ENCODE measurements at regions not wholly inside any gene's neighbourhood (a gene's known extent, or its start where the extent isn't known, plus 50 kb on each side); places are given as distances from the start of the nearest gene placed in this dataset.

DNA sequence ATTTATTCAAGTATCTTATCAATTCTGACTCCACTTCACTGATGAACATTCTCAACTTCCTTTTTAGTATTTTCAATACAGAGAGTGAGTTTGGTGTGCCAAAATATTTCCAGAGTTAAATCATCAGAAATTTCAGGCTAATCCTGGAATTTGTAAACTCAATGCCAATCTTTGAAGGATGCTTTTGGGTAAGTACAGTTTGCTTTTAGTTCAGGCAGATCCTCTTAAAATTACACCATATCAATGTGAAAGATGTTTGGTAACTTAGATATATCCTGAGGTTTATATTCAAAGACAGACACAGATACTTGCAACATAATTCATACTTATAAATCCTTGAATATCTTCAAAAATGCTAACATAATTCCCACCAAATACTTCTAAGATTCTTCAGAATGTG, 76.0 kb upstream of the FAM47B start:
- H2AFZ ChIP-seq (ENCODE audit: low read length), result no peak overlapping the region
- no peaks in the 10 kb centered on the region for H3K27me3 ChIP-seq (replicated peaks; ENCODE audit: insufficient read depth, low read length)
- no peaks in the 10 kb centered on the region for H4K20me1 ChIP-seq (ENCODE audit: insufficient read depth, low read length)
- no peak overlapping the region for H3K27ac ChIP-seq (ENCODE audit: low read length)
- H3K4me3 ChIP-seq (ENCODE audit: low read length), result no peak overlapping the region
- no peak for DNase-seq
- H3K79me2 ChIP-seq (ENCODE audit: low read length), result no peaks in the 10 kb centered on the region
- H3K4me1 ChIP-seq (ENCODE audit: low read length), result 0 out of 2 replicates have a peak, but pooled peaks cover 2% of the 10 kb centered on the region
- no peaks in the 10 kb centered on the region for H3K36me3 ChIP-seq (replicated peaks; ENCODE audit: insufficient read depth, low read length)
- H3K4me2 ChIP-seq (ENCODE audit: low read depth, low read length), result no peak overlapping the region
- no peaks in the 10 kb centered on the region for H3K9me2 ChIP-seq (replicated peaks; ENCODE audit: insufficient read depth, low read length)
- TF ChIP-seq EZH2phosphoT487 (IDR thresholded peaks at IDR 0.05; ENCODE audit: low read length) (no peak), EZH2 (optimal IDR thresholded peaks at IDR 0.05; ENCODE audit: low read depth, low read length) (no peak)
- TF ChIP-seq, protein P1, sequence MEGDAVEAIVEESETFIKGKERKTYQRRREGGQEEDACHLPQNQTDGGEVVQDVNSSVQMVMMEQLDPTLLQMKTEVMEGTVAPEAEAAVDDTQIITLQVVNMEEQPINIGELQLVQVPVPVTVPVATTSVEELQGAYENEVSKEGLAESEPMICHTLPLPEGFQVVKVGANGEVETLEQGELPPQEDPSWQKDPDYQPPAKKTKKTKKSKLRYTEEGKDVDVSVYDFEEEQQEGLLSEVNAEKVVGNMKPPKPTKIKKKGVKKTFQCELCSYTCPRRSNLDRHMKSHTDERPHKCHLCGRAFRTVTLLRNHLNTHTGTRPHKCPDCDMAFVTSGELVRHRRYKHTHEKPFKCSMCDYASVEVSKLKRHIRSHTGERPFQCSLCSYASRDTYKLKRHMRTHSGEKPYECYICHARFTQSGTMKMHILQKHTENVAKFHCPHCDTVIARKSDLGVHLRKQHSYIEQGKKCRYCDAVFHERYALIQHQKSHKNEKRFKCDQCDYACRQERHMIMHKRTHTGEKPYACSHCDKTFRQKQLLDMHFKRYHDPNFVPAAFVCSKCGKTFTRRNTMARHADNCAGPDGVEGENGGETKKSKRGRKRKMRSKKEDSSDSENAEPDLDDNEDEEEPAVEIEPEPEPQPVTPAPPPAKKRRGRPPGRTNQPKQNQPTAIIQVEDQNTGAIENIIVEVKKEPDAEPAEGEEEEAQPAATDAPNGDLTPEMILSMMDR (IDR thresholded peaks at IDR 0.05; ENCODE audit: low read length), result no peak
- no peak overlapping the region for H3K9ac ChIP-seq (ENCODE audit: low read length)
- no peaks in the 10 kb centered on the region for H3K9me3 ChIP-seq (replicated peaks; ENCODE audit: insufficient read depth, low read length)
- no peaks in the 10 kb centered on the region for H3F3A ChIP-seq (ENCODE audit: insufficient read depth, low read length)

DNA sequence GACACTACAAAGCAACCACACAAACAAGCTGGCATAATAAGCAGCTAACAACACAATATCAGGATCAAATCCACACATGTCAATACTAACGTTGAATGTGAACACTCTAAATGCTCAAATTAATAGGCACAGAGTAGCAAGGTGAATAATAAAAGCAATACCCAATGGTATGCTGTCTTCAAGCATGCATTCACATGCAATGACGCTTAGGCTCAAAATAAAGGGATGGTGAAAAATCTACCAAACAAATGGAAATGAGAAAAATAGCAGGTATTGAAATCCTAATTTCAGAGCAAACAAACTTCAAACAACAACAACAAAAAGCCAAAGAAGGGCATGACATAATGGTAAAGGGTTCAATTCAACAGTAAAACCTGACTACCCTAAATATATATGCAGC, 74.0 kb upstream of the FAM47B start:
- Histone ChIP-seq H4K20me1 (ENCODE audit: insufficient read depth, low read length) (no peaks in the 10 kb centered on the region), H3K9me3 (replicated peaks; ENCODE audit: insufficient read depth, low read length) (no peaks in the 10 kb centered on the region), H3K79me2 (ENCODE audit: low read length) (no peaks in the 10 kb centered on the region), H3K36me3 (replicated peaks; ENCODE audit: insufficient read depth, low read length) (no peaks in the 10 kb centered on the region), H3K9me2 (replicated peaks; ENCODE audit: insufficient read depth, low read length) (no peaks in the 10 kb centered on the region), H3K4me3 (ENCODE audit: low read length) (no peak overlapping the region), H2AFZ (ENCODE audit: low read length) (no peak overlapping the region), H3K4me1 (ENCODE audit: low read length) (0 out of 2 replicates have a peak, but pooled peaks cover 2% of the 10 kb centered on the region), H3K4me2 (ENCODE audit: low read depth, low read length) (peak overlapping the region; percentile 25; the same call in 1 of the 2 replicates), H3F3A (ENCODE audit: insufficient read depth, low read length) (no peaks in the 10 kb centered on the region), H3K27ac (ENCODE audit: low read length) (no peak overlapping the region), H3K27me3 (replicated peaks; ENCODE audit: insufficient read depth, low read length) (no peaks in the 10 kb centered on the region), H3K9ac (ENCODE audit: low read length) (no peak overlapping the region)
- TF ChIP-seq, protein P1 (IDR thresholded peaks at IDR 0.05; ENCODE audit: low read length), result no peak
- no peak for TF ChIP-seq EZH2phosphoT487 (IDR thresholded peaks at IDR 0.05; ENCODE audit: low read length)
- no peak for TF ChIP-seq EZH2 (optimal IDR thresholded peaks at IDR 0.05; ENCODE audit: low read depth, low read length)
- no peak for DNase-seq

DNA sequence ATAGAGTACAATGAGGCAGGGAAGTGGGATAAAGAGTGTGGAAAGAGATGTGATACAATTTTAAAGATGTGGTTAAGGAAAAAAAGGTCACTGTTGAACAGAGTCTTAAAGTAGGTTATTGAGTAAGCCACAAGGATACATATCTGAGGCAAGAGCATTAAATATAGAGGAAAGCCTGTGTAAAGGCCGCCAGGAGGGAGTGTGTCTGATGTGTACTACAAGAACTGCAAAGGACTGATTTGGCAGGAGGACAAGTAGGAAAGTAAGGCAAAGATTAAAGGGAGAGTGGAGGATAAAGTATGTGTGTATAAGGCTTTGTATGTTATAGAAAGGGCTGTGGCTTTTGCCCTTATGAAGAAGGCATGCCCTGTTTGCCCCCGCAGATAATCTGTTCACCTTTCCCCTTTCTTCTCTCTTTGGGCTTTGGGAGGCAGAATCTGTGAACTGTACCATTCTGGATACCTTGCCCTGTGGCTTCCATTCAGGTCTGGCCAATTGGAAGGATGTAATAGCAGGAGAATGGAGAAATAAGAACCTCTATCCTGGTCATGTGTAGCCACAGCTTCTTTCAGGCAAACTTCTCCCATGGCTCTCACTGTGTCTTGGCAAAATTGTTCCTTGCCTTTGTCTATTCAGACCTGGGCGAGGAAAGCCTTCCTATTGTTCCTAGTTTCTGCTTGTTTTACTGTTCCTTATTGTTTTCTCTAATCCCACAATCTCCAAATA, 68.9 kb upstream of the FAM47B start:
- Histone ChIP-seq H3K9ac (ENCODE audit: low read length) (no peak overlapping the region), H2AFZ (ENCODE audit: low read length) (no peak overlapping the region), H3F3A (ENCODE audit: insufficient read depth, low read length) (no peaks in the 10 kb centered on the region), H3K4me1 (ENCODE audit: low read length) (0 out of 2 replicates have a peak, but pooled peaks cover 6% of the 10 kb centered on the region), H3K4me2 (ENCODE audit: low read depth, low read length) (no peak overlapping the region), H3K4me3 (ENCODE audit: low read length) (no peak overlapping the region), H3K9me3 (replicated peaks; ENCODE audit: insufficient read depth, low read length) (no peaks in the 10 kb centered on the region), H3K79me2 (ENCODE audit: low read length) (no peaks in the 10 kb centered on the region), H3K27me3 (replicated peaks; ENCODE audit: insufficient read depth, low read length) (no peaks in the 10 kb centered on the region), H3K27ac (ENCODE audit: low read length) (no peak overlapping the region), H4K20me1 (ENCODE audit: insufficient read depth, low read length) (no peaks in the 10 kb centered on the region), H3K36me3 (replicated peaks; ENCODE audit: insufficient read depth, low read length) (no peaks in the 10 kb centered on the region), H3K9me2 (replicated peaks; ENCODE audit: insufficient read depth, low read length) (no peaks in the 10 kb centered on the region)
- no peak for DNase-seq
- TF ChIP-seq EZH2 (optimal IDR thresholded peaks at IDR 0.05; ENCODE audit: low read depth, low read length), result no peak
- TF ChIP-seq, protein P1 (IDR thresholded peaks at IDR 0.05; ENCODE audit: low read length), result no peak
- TF ChIP-seq EZH2phosphoT487 (IDR thresholded peaks at IDR 0.05; ENCODE audit: low read length), result no peak
